ENCODE measurements at regions not wholly inside any gene's neighbourhood (a gene's known extent, or its start where the extent isn't known, plus 50 kb on each side); places are given as distances from the start of the nearest gene placed in this dataset.
"Not testable (repeated sequence)": the region's sequence is repeated elsewhere in the genome, so short reads cannot be mapped to it uniquely, and the experiment has no call there.

GRCh38 chr5:89534331-89534730, 651.3 kb upstream of the MEF2C start:
- no peak for DNase-seq

- DNase-seq, result no peak
Observed at GRCh38 chr5:89524785-89525184, 641.8 kb upstream of the MEF2C start.

DNA sequence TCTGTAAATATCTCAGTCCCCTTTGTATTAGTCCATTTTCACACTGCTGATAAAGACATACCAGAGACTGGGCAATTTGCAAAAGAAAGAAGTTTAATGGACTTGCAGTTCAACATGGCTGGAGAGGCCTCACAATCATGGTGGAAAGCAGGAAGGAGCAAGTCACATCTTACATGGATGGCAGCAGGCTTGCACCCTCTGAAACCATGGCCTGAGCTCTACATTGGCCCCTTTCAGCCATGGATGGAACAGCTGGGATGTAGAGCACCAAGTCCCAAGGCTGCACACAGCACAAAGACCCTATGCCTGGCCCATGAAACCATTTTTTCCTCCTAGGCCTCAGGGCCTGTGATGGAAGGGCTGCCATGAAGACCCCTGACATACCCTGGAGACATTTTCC, 640.9 kb upstream of the MEF2C start:
- not testable (repeated sequence) for DNase-seq

- DNase-seq, result no peak
Observed at GRCh38 chr5:89520771-89521170, 637.8 kb upstream of the MEF2C start.

GRCh38 chr5:89513299-89514044, 630.5 kb upstream of the MEF2C start:
- DNase-seq, result no peak

DNA sequence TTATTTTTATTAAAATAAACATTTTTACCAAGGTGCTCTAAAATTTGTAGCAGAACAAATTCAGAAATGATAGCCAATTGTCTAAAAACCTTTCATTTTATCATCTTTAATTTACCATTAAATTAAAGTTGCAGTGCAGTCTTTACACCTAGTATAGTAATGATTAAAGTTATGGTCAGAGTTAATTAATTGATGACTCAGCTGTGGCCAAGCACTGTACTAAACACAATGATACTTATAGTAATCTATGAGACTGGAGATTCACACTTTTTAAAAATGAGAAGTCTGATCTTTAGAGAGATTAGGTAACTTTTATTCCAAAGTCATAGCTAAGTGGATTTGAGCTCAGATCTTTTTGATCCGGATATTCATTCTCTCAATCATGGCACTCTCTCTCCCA, 621.1 kb upstream of the MEF2C start:
- no peak for DNase-seq

- no peak for DNase-seq
Observed at GRCh38 chr5:89499787-89500186, 616.8 kb upstream of the MEF2C start.

DNA sequence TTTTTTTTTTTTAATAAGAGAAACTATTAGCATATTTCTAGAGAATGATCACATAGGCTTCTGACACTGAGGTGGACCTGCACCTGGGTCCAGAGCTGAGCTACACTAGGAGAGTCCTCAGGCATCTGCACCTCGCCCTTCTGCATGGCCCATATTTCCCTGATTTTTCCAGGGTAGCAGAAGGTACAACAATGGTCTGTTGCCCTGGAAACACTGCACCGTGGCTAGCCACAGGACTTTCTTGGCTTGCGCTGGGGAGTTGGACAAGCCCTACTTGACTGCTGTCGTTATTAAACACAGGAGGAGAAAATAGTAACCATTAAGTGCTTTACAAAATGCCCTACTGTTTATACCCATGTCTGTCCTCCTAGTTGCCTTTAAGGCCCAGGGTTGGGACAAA, 615.7 kb upstream of the MEF2C start:
- no peak for DNase-seq

GRCh38 chr5:89493414-89493813, 610.4 kb upstream of the MEF2C start:
- no peak for DNase-seq

GRCh38 chr5:89484962-89485361, 602.0 kb upstream of the MEF2C start:
- no peak for DNase-seq

DNA sequence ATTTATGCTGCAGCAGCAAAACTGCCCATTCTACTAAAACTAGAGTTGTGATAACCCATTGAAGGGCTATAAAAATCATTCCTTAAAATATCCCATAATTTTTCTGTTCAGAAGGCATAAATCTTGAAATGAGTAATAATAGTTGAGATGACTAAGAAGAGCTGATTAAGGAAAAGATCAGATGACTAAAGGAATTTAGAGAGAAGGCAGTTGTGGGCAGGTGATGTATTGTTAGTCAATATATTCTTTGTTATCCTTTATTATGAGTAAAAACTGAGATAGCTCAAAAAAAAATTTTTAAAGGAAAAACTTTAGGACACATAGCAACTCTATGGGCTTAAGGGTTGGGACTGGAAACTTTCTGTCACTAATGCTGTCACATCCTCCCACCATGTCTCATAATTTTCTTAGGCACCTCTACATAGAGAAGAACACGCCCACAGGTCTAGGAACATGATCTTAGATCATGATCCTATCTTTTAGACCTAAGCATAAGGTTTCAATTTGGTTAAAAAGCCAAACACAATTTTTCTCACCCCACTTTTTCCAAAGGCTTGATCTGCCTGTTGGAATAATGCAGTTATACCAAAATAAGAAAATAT, 597.5 kb upstream of the MEF2C start:
- DNase-seq, result no peak

DNA sequence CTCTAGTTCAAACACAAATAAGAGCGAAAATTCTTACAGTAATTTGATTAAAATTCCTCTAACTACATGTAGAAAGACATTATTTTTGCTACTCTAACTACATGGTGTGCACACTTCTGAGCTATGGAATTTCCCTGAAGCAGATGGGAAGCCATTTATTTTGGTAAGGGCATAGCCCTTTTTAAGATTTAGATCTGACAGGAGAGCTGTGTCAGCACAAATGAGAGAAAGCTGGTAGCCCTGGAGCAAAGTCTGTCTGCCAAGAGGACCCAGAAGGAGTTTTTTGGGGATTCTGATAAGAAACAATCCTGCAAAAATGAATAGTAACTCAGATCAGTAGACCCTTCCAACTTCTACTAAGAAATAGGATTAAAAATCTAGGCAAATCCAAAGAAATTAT, 595.9 kb upstream of the MEF2C start:
- no peak for DNase-seq

GRCh38 chr5:89473196-89473595, 590.2 kb upstream of the MEF2C start:
- DNase-seq, result no peak

- no peak for DNase-seq
Observed at GRCh38 chr5:89471541-89471940, 588.6 kb upstream of the MEF2C start.

DNA sequence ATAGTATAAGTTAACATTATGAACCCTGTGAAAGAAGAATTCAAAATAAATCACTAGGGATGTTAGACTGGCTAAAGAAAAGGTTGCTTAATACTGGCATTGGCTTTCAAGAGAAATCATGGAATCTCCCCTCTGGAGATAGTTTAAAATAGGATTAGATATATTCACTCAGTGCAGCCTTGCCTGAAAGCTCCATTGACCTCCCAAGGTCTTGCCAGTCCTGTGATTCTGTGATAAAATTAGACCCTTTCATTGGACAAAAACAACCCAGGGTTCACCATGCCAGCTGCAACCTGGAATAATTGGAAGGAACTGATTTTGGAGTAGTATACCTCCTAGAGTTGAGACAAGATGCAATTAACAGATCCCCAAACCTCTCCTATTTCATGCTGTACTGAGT, 588.1 kb upstream of the MEF2C start:
- no peak for DNase-seq

DNA sequence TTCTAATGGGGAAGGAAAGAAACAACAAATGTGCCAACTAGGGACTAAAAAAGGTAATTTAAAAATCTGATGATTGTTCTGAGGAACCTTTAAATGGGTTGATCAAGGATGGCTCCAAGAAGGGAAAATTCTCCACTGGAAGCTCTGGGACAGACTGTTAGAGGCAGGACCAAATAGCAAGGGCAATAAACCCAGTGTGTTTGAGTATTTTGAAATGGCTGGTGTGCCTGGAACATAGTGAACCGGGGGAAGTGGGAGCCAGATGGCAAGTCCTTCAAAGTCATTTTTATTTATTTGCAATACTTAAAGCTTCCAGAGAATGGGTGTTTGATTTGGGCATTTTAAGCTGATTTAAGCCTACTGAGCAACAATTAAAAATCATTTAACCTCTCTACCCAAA, 587.7 kb upstream of the MEF2C start:
- DNase-seq, result no peak

GRCh38 chr5:89458332-89458656, 575.3 kb upstream of the MEF2C start:
- no peak for DNase-seq

DNA sequence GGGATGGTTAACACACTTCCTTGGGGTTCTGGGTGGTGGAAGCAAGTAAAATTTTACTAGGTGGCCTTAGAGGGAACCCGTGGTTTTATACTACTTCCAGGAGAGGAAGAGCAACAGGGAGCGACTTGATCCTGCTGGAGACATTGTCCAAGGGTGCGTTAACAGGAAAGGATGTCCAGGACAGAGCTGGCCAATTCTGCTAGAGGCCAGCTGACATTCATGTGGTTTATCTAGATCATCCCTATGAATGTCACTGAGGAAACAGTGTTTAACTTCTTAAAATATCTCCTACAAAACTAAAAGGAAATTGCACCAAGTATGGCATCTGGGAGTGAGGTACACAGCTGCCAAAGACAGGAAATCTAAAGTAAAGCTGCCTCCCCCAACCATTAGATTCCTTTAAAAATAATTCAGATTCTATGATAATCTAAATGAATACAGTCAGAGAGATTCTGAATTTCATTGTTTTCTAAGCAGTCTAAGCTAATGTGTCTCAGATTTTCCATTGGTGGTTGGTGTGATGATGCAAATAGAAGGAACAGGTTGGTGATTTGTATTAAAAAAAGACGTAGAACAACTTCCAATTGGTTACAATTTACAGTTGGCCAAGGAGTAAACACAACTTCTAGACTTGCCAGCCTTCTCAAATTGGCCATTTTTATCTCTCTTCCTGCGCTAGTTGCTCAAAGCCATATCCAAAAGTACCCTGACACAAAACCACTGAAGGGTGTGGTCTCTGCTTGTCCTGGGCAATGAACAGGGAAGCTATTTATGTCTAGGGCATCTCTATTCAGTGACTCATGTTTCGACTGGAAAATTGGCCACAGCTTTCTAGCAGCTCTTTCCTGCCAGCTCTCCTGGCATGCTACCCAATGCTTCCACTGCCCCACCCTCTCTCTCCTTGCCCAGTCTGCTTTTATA, 574.7 kb upstream of the MEF2C start:
- DNase-seq, result no peak

GRCh38 chr5:89452081-89452480, 569.1 kb upstream of the MEF2C start:
- no peak for DNase-seq

- no peak for DNase-seq
Observed at GRCh38 chr5:89451263-89451662, 568.3 kb upstream of the MEF2C start.

DNA sequence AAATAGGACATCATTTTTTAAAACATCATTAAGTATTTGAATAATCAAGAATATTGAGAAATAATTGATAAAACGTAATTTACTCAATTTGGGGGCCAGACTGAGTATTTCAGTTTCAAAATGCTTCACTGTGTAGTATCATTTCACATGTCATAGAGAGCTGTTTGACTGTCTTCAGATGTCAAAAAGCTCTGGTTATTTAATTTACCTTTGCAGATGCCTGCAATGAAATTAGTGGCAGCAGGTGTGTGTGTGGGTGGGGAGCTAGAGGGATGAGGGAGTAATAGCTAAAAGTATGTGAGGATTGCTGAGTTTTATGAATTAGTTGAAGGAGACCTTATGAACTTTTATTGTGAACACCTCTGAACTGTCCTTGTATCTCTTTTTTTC, 567.2 kb upstream of the MEF2C start:
- no peak for DNase-seq

GRCh38 chr5:89449392-89450148, 566.6 kb upstream of the MEF2C start:
- no peak for DNase-seq

DNA sequence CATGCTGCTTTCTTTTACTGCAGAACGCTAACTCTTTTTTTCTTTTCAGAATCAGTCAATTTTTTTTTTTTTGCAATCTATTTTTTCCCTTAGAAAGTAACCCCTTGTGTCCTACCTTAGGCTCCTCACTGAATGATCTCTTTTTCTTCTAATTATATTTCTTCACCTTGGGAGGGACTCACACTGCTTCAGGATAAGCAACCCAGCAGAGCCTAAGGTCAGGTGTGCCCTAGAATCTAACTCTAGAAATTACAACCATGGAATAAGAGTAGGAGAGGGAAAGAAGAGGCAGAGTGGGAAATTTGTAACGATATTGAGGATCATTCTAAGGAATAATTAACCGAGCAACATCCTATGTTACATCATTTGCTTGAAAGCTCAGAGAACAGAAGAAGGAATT, 564.0 kb upstream of the MEF2C start:
- no peak for DNase-seq
